ENCODE measurements at regions not wholly inside any gene's neighbourhood (a gene's known extent, or its start where the extent isn't known, plus 50 kb on each side); places are given as distances from the start of the nearest gene placed in this dataset.

GRCh38 chr18:43952398-43952797, 675.1 kb upstream of the SYT4 start:
- no peak for TF ChIP-seq CTCF (tag by site-specific recombination; IDR thresholded peaks at IDR 0.05)
- TF ChIP-seq YY1 (tag by site-specific recombination; IDR thresholded peaks at IDR 0.05) = no peak
- no peak for TF ChIP-seq ZNF324 (tag by site-specific recombination; IDR thresholded peaks at IDR 0.05)
- TF ChIP-seq ZNF639 (tag by site-specific recombination; IDR thresholded peaks at IDR 0.05) = no peak
- TF ChIP-seq ZNF501 (tag by site-specific recombination; IDR thresholded peaks at IDR 0.05) = no peak
- no peak for TF ChIP-seq ZNF202 (tag by site-specific recombination; IDR thresholded peaks at IDR 0.05; ENCODE audit: borderline replicate concordance)
- TF ChIP-seq ZFP69B (tag by site-specific recombination; IDR thresholded peaks at IDR 0.05) = no peak
- no peak for TF ChIP-seq ZNF175 (tag by site-specific recombination; IDR thresholded peaks at IDR 0.05)

Data from HEK293 (cell line).